ENCODE measurements at regions not wholly inside any gene's neighbourhood (a gene's known extent, or its start where the extent isn't known, plus 50 kb on each side); places are given as distances from the start of the nearest gene placed in this dataset.

DNA sequence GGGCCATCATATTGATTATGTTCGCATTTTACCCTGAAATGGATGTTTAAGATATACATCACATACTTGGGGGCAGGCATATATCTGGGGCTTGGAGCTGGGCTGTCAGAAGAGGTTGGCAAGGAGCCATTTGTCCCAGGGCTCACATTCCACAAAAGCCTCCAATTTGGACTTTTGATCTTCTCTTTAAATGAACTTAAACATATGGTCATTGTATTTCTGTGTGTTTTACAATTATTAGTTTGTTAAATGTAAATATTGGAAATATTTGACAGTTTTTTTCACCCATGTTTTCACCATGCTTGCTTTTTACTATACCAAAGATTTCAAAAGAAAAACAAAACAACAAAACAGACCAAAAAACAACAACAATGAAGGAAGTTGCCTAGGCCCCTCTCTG is 165.8 kb upstream of the MEIS1 start (continued):
- no peak for TF ChIP-seq NANOG (IDR thresholded peaks at IDR 0.05; ENCODE audit: insufficient read depth, low read depth, low read length, poor library complexity, severe bottlenecking)
- no peak for TF ChIP-seq CBX5 (IDR thresholded peaks at IDR 0.05; ENCODE audit: low read depth, low read length)
- no peak for TF ChIP-seq SIX5 (IDR thresholded peaks at IDR 0.05; ENCODE audit: low read depth, low read length)
- TF ChIP-seq, protein P1, sequence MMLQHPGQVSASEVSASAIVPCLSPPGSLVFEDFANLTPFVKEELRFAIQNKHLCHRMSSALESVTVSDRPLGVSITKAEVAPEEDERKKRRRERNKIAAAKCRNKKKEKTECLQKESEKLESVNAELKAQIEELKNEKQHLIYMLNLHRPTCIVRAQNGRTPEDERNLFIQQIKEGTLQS (IDR thresholded peaks at IDR 0.05; ENCODE audit: insufficient read depth, low read depth, low read length), result no peak
- TF ChIP-seq HDAC2 (IDR thresholded peaks at IDR 0.05; ENCODE audit: borderline replicate concordance in 1 of 2, low read depth in 2 of 2, low read length in 2 of 2), result no peak
- TF ChIP-seq GTF2F1 (IDR thresholded peaks at IDR 0.05; ENCODE audit: borderline replicate concordance, low read depth, low read length), result no peak
- TF ChIP-seq NRF1 (IDR thresholded peaks at IDR 0.05; ENCODE audit: low read depth, low read length), result no peak
- TF ChIP-seq, protein P2, sequence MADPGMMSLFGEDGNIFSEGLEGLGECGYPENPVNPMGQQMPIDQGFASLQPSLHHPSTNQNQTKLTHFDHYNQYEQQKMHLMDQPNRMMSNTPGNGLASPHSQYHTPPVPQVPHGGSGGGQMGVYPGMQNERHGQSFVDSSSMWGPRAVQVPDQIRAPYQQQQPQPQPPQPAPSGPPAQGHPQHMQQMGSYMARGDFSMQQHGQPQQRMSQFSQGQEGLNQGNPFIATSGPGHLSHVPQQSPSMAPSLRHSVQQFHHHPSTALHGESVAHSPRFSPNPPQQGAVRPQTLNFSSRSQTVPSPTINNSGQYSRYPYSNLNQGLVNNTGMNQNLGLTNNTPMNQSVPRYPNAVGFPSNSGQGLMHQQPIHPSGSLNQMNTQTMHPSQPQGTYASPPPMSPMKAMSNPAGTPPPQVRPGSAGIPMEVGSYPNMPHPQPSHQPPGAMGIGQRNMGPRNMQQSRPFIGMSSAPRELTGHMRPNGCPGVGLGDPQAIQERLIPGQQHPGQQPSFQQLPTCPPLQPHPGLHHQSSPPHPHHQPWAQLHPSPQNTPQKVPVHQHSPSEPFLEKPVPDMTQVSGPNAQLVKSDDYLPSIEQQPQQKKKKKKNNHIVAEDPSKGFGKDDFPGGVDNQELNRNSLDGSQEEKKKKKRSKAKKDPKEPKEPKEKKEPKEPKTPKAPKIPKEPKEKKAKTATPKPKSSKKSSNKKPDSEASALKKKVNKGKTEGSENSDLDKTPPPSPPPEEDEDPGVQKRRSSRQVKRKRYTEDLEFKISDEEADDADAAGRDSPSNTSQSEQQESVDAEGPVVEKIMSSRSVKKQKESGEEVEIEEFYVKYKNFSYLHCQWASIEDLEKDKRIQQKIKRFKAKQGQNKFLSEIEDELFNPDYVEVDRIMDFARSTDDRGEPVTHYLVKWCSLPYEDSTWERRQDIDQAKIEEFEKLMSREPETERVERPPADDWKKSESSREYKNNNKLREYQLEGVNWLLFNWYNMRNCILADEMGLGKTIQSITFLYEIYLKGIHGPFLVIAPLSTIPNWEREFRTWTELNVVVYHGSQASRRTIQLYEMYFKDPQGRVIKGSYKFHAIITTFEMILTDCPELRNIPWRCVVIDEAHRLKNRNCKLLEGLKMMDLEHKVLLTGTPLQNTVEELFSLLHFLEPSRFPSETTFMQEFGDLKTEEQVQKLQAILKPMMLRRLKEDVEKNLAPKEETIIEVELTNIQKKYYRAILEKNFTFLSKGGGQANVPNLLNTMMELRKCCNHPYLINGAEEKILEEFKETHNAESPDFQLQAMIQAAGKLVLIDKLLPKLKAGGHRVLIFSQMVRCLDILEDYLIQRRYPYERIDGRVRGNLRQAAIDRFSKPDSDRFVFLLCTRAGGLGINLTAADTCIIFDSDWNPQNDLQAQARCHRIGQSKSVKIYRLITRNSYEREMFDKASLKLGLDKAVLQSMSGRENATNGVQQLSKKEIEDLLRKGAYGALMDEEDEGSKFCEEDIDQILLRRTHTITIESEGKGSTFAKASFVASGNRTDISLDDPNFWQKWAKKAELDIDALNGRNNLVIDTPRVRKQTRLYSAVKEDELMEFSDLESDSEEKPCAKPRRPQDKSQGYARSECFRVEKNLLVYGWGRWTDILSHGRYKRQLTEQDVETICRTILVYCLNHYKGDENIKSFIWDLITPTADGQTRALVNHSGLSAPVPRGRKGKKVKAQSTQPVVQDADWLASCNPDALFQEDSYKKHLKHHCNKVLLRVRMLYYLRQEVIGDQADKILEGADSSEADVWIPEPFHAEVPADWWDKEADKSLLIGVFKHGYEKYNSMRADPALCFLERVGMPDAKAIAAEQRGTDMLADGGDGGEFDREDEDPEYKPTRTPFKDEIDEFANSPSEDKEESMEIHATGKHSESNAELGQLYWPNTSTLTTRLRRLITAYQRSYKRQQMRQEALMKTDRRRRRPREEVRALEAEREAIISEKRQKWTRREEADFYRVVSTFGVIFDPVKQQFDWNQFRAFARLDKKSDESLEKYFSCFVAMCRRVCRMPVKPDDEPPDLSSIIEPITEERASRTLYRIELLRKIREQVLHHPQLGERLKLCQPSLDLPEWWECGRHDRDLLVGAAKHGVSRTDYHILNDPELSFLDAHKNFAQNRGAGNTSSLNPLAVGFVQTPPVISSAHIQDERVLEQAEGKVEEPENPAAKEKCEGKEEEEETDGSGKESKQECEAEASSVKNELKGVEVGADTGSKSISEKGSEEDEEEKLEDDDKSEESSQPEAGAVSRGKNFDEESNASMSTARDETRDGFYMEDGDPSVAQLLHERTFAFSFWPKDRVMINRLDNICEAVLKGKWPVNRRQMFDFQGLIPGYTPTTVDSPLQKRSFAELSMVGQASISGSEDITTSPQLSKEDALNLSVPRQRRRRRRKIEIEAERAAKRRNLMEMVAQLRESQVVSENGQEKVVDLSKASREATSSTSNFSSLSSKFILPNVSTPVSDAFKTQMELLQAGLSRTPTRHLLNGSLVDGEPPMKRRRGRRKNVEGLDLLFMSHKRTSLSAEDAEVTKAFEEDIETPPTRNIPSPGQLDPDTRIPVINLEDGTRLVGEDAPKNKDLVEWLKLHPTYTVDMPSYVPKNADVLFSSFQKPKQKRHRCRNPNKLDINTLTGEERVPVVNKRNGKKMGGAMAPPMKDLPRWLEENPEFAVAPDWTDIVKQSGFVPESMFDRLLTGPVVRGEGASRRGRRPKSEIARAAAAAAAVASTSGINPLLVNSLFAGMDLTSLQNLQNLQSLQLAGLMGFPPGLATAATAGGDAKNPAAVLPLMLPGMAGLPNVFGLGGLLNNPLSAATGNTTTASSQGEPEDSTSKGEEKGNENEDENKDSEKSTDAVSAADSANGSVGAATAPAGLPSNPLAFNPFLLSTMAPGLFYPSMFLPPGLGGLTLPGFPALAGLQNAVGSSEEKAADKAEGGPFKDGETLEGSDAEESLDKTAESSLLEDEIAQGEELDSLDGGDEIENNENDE (IDR thresholded peaks at IDR 0.05; ENCODE audit: insufficient replicate concordance, low read length), result no peak
- TF ChIP-seq TAF7 (optimal IDR thresholded peaks at IDR 0.05; ENCODE audit: borderline replicate concordance, low read depth, low read length), result no peak
- no peak for TF ChIP-seq KDM5A (IDR thresholded peaks at IDR 0.05; ENCODE audit: low read length)
- TF ChIP-seq SIRT6 (IDR thresholded peaks at IDR 0.05; ENCODE audit: low read length), result no peak
